SK-N-MC (cell line): ENCODE measurements at regions not wholly inside any gene's neighbourhood (a gene's known extent, or its start where the extent isn't known, plus 50 kb on each side); places are given as distances from the start of the nearest gene placed in this dataset.

Source experiments
- DNase-seq: peaks from one replicate; pipeline ENCODE4 v3.0.0-alpha.2; 2011; ENCODE audit warnings: low read depth, low spot score
- H3K27ac ChIP-seq: fragments of 200-600 bp; sonication (generic); 2 replicates; pipeline ENCODE4 v1.5.1; 2016; ENCODE audit warnings: mixed run types
- H3K36me3 ChIP-seq: fragments of 200-600 bp; sonication (generic); 2 replicates; pipeline ENCODE4 v1.6.1; 2017; ENCODE audit warnings: antibody characterized with exemption, low read length, mixed read lengths; ENCODE audit not compliant: insufficient read depth
- H3K4me3 ChIP-seq: fragments of 200-600 bp; sonication (generic); 2 replicates; pipeline ENCODE4 v1.5.1; 2016
- H3K9ac ChIP-seq: fragments of 200-600 bp; sonication (generic); 2 replicates; pipeline ENCODE4 v1.8.0; 2017; ENCODE audit warnings: mixed run types, mixed read lengths; ENCODE audit not compliant: insufficient read length
- H3K9me3 ChIP-seq: fragments of 200-600 bp; sonication (generic); 2 replicates; pipeline ENCODE4 v1.6.1; 2017; ENCODE audit warnings: low read depth, mild to moderate bottlenecking, antibody characterized with exemption, low read length, moderate library complexity, mixed read lengths
- EZH2 ChIP-seq: fragments of 200-600 bp; sonication (generic); IDR thresholded peaks from one replicate; pipeline ENCODE4 v1.6.1; 2017; ENCODE audit warnings: antibody characterized with exemption
- FOXP2 ChIP-seq: optimal IDR thresholded peaks from 2 replicates; pipeline ENCODE3; 2011; ENCODE audit warnings: mild to moderate bottlenecking, moderate library complexity; ENCODE audit not compliant: insufficient read depth; ENCODE audit errors: extremely low read length, control extremely low read depth
- POLR2AphosphoS5 ChIP-seq: IDR thresholded peaks from 2 replicates; pipeline ENCODE4 v1.6.1; 2012; ENCODE audit warnings: mild to moderate bottlenecking, low read depth, low read length, borderline replicate concordance

DNA sequence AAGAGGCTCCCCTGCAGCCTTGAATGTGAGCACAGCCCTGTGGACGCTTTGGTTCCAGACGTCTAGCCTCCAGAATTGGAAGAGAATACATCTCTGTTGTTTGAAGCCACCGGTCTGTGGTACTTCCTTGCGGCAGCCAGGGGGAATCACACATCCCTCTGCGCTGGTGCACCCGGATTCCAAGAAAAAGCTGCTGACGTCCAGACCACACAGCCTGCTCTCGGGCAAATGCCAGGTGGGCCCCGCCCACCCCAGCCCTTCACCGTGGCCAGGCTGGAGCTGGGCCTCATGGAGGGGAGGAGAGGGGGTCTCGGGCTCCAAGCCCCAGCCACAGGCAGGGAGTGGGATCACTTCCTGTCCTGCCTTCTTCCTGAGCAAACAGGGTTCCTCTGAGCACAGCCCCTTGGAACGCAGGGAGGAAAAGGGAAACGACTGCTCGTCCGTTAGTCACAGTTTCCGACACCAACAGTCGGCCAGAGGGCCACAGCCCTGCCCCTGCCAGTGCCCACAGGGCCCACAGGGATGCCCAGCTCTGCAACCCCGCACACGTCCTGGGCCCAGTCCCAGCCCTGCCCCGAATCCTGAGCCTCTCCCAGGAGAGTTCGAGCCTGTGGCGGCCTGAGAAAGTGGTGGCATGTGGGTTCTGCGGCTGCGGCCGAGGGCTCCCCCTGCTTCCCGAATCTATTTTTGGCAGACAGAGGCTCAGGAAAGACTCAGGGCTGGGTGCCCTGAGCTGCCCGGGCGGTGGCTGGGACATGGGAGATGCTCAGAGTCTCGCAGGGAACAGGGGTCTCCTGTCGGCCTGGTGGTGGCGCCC lies 85.3 kb downstream of the RFLNA start:
- H3K27ac ChIP-seq, result no peak overlapping the region
- TF ChIP-seq EZH2 (no peak), POLR2AphosphoS5 (no peak), FOXP2 (no peak)
- no peak for DNase-seq
- peaks cover 10% of the 10 kb centered on the region; the same call in 1 of the 2 replicates for H3K36me3 ChIP-seq
- H3K9me3 ChIP-seq, result no peaks in the 10 kb centered on the region
- no peak overlapping the region for H3K9ac ChIP-seq
- no peak overlapping the region for H3K4me3 ChIP-seq

DNA sequence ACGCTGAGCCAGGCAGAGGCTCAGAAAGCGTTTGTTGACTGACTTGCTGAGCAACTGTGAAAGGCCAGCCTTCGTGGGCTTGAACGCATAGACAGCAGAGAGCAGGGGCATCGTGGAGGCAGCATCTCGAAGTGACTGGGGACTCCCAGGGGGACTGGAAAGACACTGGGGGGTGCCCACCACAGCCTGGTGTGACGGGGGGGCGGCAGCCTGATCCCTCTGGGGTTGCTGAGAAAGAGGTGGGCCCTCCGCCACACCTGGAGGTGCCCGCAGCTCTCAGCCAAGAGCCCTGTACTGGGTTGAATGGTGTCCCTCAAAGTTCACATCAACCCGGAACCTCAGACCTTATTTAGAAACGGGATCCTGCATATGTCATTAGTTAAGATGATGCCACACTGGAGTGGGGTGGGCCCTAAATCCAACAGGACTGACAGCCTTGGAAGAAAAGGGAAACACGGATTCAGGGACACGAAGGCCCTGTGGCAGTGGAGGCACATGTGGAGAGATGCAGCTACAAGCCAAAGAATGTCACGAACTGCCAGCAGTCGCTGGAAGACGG lies 84.6 kb downstream of the RFLNA start:
- H3K4me3 ChIP-seq, result no peak overlapping the region
- no peak for DNase-seq
- no peak overlapping the region for H3K9ac ChIP-seq
- TF ChIP-seq EZH2 (no peak), POLR2AphosphoS5 (no peak), FOXP2 (no peak)
- H3K27ac ChIP-seq, result no peak overlapping the region
- peaks cover 7% of the 10 kb centered on the region; the same call in 1 of the 2 replicates for H3K36me3 ChIP-seq
- H3K9me3 ChIP-seq, result no peaks in the 10 kb centered on the region

- TF ChIP-seq FOXP2 (no peak), POLR2AphosphoS5 (no peak), EZH2 (no peak)
- Histone ChIP-seq H3K4me3 (no peak overlapping the region), H3K36me3 (peaks cover 7% of the 10 kb centered on the region; the same call in 1 of the 2 replicates), H3K27ac (no peak overlapping the region), H3K9me3 (no peaks in the 10 kb centered on the region), H3K9ac (no peak overlapping the region)
- DNase-seq, result no peak
Observed at GRCh38 chr12:124378926-124379325, 84.0 kb downstream of the RFLNA start.

- no peak for DNase-seq
- Histone ChIP-seq H3K36me3 (peaks cover 4% of the 10 kb centered on the region; the same call in 1 of the 2 replicates), H3K9me3 (no peaks in the 10 kb centered on the region), H3K9ac (no peak overlapping the region), H3K27ac (no peak overlapping the region), H3K4me3 (no peak overlapping the region)
- TF ChIP-seq EZH2, result no peak
- no peak for TF ChIP-seq FOXP2
- TF ChIP-seq POLR2AphosphoS5, result no peak
Observed at GRCh38 chr12:124377981-124378509, 83.2 kb downstream of the RFLNA start.

GRCh38 chr12:124376435-124376834 lies 81.5 kb downstream of the RFLNA start:
- H3K36me3 ChIP-seq, result peaks cover 7% of the 10 kb centered on the region; the same call in 1 of the 2 replicates
- no peak for TF ChIP-seq EZH2
- TF ChIP-seq FOXP2, result no peak
- no peak for TF ChIP-seq POLR2AphosphoS5
- H3K4me3 ChIP-seq, result no peak overlapping the region
- H3K27ac ChIP-seq, result no peak overlapping the region
- DNase-seq, result no peak
- no peak overlapping the region for H3K9ac ChIP-seq
- no peaks in the 10 kb centered on the region for H3K9me3 ChIP-seq

- H3K36me3 ChIP-seq, result peaks cover 7% of the 10 kb centered on the region; the same call in 1 of the 2 replicates
- TF ChIP-seq FOXP2 (no peak), EZH2 (no peak), POLR2AphosphoS5 (no peak)
- H3K4me3 ChIP-seq, result no peak overlapping the region
- H3K27ac ChIP-seq, result no peak overlapping the region
- DNase-seq, result no peak
- H3K9ac ChIP-seq, result no peak overlapping the region
- no peaks in the 10 kb centered on the region for H3K9me3 ChIP-seq
Observed at GRCh38 chr12:124375789-124376175, 80.9 kb downstream of the RFLNA start.

DNA sequence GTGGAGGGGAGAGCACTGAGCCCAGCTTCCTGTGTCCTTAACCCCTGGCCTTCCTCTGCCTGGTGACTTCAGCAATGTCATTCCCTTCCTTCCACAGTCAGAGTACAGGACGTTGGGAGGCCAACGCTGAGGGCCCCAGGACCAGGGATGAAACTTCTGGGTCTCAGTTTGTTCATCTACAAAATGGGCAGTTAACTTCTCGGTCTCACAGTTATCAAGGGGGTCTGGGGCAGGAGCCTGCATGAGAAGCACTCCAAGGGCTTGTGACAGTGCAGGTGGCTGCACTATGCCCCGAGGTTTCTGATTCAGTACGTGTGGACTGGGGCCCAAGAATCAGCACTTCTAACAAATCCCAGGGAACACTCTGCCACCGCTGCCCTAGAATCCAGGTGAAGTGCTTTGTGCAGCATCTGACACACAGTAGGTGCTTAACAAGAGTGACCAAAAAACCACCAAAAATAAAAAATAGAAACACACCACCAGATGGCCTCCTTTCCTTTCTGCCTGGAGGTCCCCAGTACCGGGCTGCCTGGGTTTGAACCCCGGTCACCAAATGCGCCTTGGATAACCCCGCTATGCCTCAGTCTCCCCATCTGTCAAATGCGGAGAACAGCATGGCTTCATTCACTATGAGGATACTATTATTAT lies 80.4 kb downstream of the RFLNA start:
- no peak for TF ChIP-seq POLR2AphosphoS5
- no peak for TF ChIP-seq FOXP2
- TF ChIP-seq EZH2, result no peak
- DNase-seq, result no peak
- Histone ChIP-seq H3K27ac (no peak overlapping the region), H3K36me3 (peaks cover 11% of the 10 kb centered on the region; the same call in 1 of the 2 replicates), H3K9ac (no peak overlapping the region), H3K4me3 (no peak overlapping the region), H3K9me3 (no peaks in the 10 kb centered on the region)

- H3K9ac ChIP-seq, result no peak overlapping the region
- H3K36me3 ChIP-seq, result peaks cover 13% of the 10 kb centered on the region; the same call in 1 of the 2 replicates
- H3K4me3 ChIP-seq, result no peak overlapping the region
- H3K9me3 ChIP-seq, result no peaks in the 10 kb centered on the region
- no peak for TF ChIP-seq FOXP2
- TF ChIP-seq EZH2, result no peak
- no peak for TF ChIP-seq POLR2AphosphoS5
- DNase-seq, result no peak
- H3K27ac ChIP-seq, result no peak overlapping the region
Observed at GRCh38 chr12:124374567-124374966, 79.7 kb downstream of the RFLNA start.
